H9 (cell line): ENCODE measurements at regions not wholly inside any gene's neighbourhood (a gene's known extent, or its start where the extent isn't known, plus 50 kb on each side); places are given as distances from the start of the nearest gene placed in this dataset.

ENCODE experiments used
- DNase-seq: peaks from one replicate; pipeline ENCODE4 v3.0.0-alpha.2; 2017
- H2AFZ ChIP-seq: one replicate; pipeline ENCODE4 v1.6.1; 2013; ENCODE audit warnings: mild to moderate bottlenecking, low read length, control low read depth, moderate library complexity
- H2AK5ac ChIP-seq: 2 replicates; pipeline ENCODE4 v1.6.1; 2013; ENCODE audit warnings: low read length, control low read depth, mixed read lengths; ENCODE audit not compliant: insufficient read length
- H2BK120ac ChIP-seq: one replicate; pipeline ENCODE4 v1.6.1; 2013; ENCODE audit warnings: low read depth, mild to moderate bottlenecking, low read length, control low read depth, inconsistent platforms; ENCODE audit not compliant: poor library complexity, severe bottlenecking
- H2BK12ac ChIP-seq: 2 replicates; pipeline ENCODE4 v1.6.1; 2013; ENCODE audit warnings: low read length, control low read depth, mixed read lengths, low read depth; ENCODE audit not compliant: insufficient read length
- H2BK15ac ChIP-seq: 2 replicates; pipeline ENCODE4 v1.6.1; 2013; ENCODE audit warnings: low read depth, low read length, control low read depth
- H2BK20ac ChIP-seq: one replicate; pipeline ENCODE4 v1.6.1; 2013; ENCODE audit warnings: low read depth, mild to moderate bottlenecking, low read length, control low read depth, inconsistent platforms; ENCODE audit not compliant: poor library complexity, severe bottlenecking
- H2BK5ac ChIP-seq: 2 replicates; pipeline ENCODE4 v1.6.1; 2013; ENCODE audit warnings: low read length, control low read depth, mixed read lengths; ENCODE audit not compliant: insufficient read length
- H3K14ac ChIP-seq: 2 replicates; pipeline ENCODE4 v1.6.1; 2013; ENCODE audit warnings: low read length, control low read depth; ENCODE audit not compliant: insufficient read depth
- H3K18ac ChIP-seq: 2 replicates; pipeline ENCODE4 v1.6.1; 2013; ENCODE audit warnings: low read depth, mild to moderate bottlenecking, mixed read lengths, low read length, control low read depth; ENCODE audit not compliant: insufficient read length
- H3K23ac ChIP-seq: 2 replicates; pipeline ENCODE4 v1.6.1; 2013; ENCODE audit warnings: low read length, control low read depth, mixed read lengths, low read depth; ENCODE audit not compliant: insufficient read length
- H3K23me2 ChIP-seq: 2 replicates; pipeline ENCODE4 v1.6.1; 2013; ENCODE audit warnings: low read depth, mild to moderate bottlenecking, mixed read lengths, low read length, control low read depth; ENCODE audit not compliant: insufficient read length, poor library complexity, severe bottlenecking
- H3K27ac ChIP-seq: 2 replicates; pipeline ENCODE4 v1.5.1; 2013; ENCODE audit warnings: low read length, control low read depth, mixed read lengths, low read depth; ENCODE audit not compliant: insufficient read length
- H3K27me3 ChIP-seq: 2 replicates; pipeline ENCODE4 v1.6.1; 2013; ENCODE audit warnings: low read length, control low read depth, inconsistent platforms; ENCODE audit not compliant: insufficient read depth
- H3K4ac ChIP-seq: 2 replicates; pipeline ENCODE4 v1.6.1; 2013; ENCODE audit warnings: low read depth, mild to moderate bottlenecking, control low read depth, inconsistent platforms, low read length, moderate library complexity
- H3K4me1 ChIP-seq: 2 replicates; pipeline ENCODE4 v1.6.1; 2013; ENCODE audit warnings: low read length, control low read depth, inconsistent platforms; ENCODE audit not compliant: insufficient read depth
- H3K4me2 ChIP-seq: 2 replicates; pipeline ENCODE4 v1.6.1; 2013; ENCODE audit warnings: low read length, control low read depth, mixed read lengths; ENCODE audit not compliant: insufficient read length, insufficient read depth
- H3K56ac ChIP-seq: 2 replicates; pipeline ENCODE4 v1.6.1; 2013; ENCODE audit warnings: low read depth, mild to moderate bottlenecking, mixed read lengths, low read length, control low read depth; ENCODE audit not compliant: insufficient read length
- H3K79me1 ChIP-seq: 2 replicates; pipeline ENCODE4 v1.6.1; 2013; ENCODE audit warnings: low read depth, mild to moderate bottlenecking, moderate library complexity, low read length, control low read depth, inconsistent platforms; ENCODE audit not compliant: insufficient read depth, poor library complexity, severe bottlenecking
- H3K79me2 ChIP-seq: 2 replicates; pipeline ENCODE4 v1.6.1; 2013; ENCODE audit warnings: low read length, control low read depth, inconsistent platforms; ENCODE audit not compliant: insufficient read depth
- H3K9ac ChIP-seq: 2 replicates; pipeline ENCODE4 v1.6.1; 2013; ENCODE audit warnings: low read length, control low read depth, mixed read lengths; ENCODE audit not compliant: insufficient read length; ENCODE audit errors: extremely low read depth
- H3K9me3 ChIP-seq: one replicate; pipeline ENCODE4 v1.6.1; 2013; ENCODE audit warnings: low read depth, low read length, inconsistent platforms; ENCODE audit not compliant: control insufficient read depth
- H3T11ph ChIP-seq: one replicate; pipeline ENCODE4 v1.6.1; 2013; ENCODE audit warnings: mild to moderate bottlenecking, low read length, control low read depth, inconsistent platforms
- H4K20me1 ChIP-seq: one replicate; pipeline ENCODE4 v1.6.1; 2013; ENCODE audit not compliant: control insufficient read depth, insufficient read length, insufficient read depth
- H4K5ac ChIP-seq: 2 replicates; pipeline ENCODE4 v1.6.1; 2013; ENCODE audit warnings: low read depth, mild to moderate bottlenecking, mixed read lengths, low read length, control low read depth; ENCODE audit not compliant: insufficient read length
- H4K8ac ChIP-seq: replicated peaks from 2 replicates; pipeline ENCODE4 v1.6.1; 2013; ENCODE audit warnings: low read length, control low read depth, mixed read lengths, low read depth; ENCODE audit not compliant: insufficient read length
- H4K91ac ChIP-seq: 2 replicates; pipeline ENCODE4 v1.6.1; 2013; ENCODE audit warnings: low read depth, mild to moderate bottlenecking, moderate library complexity, mixed read lengths, low read length, control low read depth; ENCODE audit not compliant: insufficient read length
- H3K27ac Mint-ChIP-seq, 3 experiments: 2 replicates in 2 of 3; 3 replicates in 1 of 3; pipeline ENCODE4 v1.8.0; 2020 to 2021; ENCODE audit warnings: mixed read lengths in 3 of 3, mild to moderate bottlenecking in 1 of 3, moderate library complexity in 1 of 3
- H3K27me3 Mint-ChIP-seq: 2 replicates; pipeline ENCODE4 v1.8.0; 2021; ENCODE audit warnings: low read depth, mild to moderate bottlenecking, moderate library complexity, mixed read lengths
- H3K36me3 Mint-ChIP-seq, 3 experiments: 2 replicates in 2 of 3; 3 replicates in 1 of 3; pipeline ENCODE4 v1.8.0; 2020 to 2021; ENCODE audit warnings: low read depth in 3 of 3, mixed read lengths in 3 of 3; ENCODE audit not compliant: insufficient read depth in 1 of 3
- H3K4me1 Mint-ChIP-seq, 2 experiments: 2 replicates each; pipeline ENCODE4 v1.8.0; 2020; ENCODE audit warnings: mixed read lengths in 2 of 2
- H3K4me3 Mint-ChIP-seq, 2 experiments: 2 replicates in 1 of 2; 3 replicates in 1 of 2; pipeline ENCODE4 v1.8.0; 2020 to 2021; ENCODE audit warnings: mild to moderate bottlenecking in 2 of 2, mixed read lengths in 2 of 2, moderate library complexity in 1 of 2
- H3K9me3 Mint-ChIP-seq, 2 experiments: 2 replicates in 1 of 2; 3 replicates in 1 of 2; pipeline ENCODE4 v1.8.0; 2020; ENCODE audit warnings: mild to moderate bottlenecking in 2 of 2, mixed read lengths in 2 of 2, moderate library complexity in 1 of 2
- CTCF ChIP-seq: fragments of 200-600 bp; sonication (generic); conservative IDR thresholded peaks from 3 replicates; pipeline ENCODE4 v1.8.0; 2021; ENCODE audit warnings: antibody characterized with exemption, mild to moderate bottlenecking
- WGBS: extraction: QIAGEN DNeasy Blood & Tissue Kit; methylation state at CpG from one replicate; pipeline ENCODE4 v1.1.7; 2013; ENCODE audit warnings: missing lambda C conversion rate, low lambda C conversion rate, mixed read lengths; ENCODE audit not compliant: insufficient read length; ENCODE audit errors: extremely low coverage; 5-methylcytosine and 5-hydroxymethylcytosine counted together

GRCh38 chr16:8511464-8511863 is 78.8 kb downstream of the TMEM114 start:
- no peaks in the 10 kb centered on the region; a peak in 2 of 5 replicates for H3K9me3 Mint-ChIP-seq

More at GRCh38 chr16:8511464-8511863, 78.8 kb downstream of the TMEM114 start:
- Mint-ChIP-seq H3K4me3 (no peak overlapping the region), H3K27me3 (peaks cover 88% of the 10 kb centered on the region), H3K36me3 (no peaks in the 10 kb centered on the region), H3K27ac (no peak overlapping the region), H3K4me1 (no peaks in the 10 kb centered on the region)
- Histone ChIP-seq H2AFZ (no peak overlapping the region), H2AK5ac (no peak overlapping the region), H4K91ac (no peak overlapping the region), H3K23me2 (no peaks in the 10 kb centered on the region), H4K20me1 (no peaks in the 10 kb centered on the region), H3K14ac (no peak overlapping the region), H3K79me2 (no peaks in the 10 kb centered on the region), H3K27me3 (peaks cover 5% of the 10 kb centered on the region; the same call in 1 of the 2 replicates), H3K9ac (no peak overlapping the region), H3K79me1 (no peaks in the 10 kb centered on the region), H3K4me2 (no peak overlapping the region), H2BK120ac (no peak overlapping the region), H3K56ac (no peak overlapping the region), H3K4me1 (no peaks in the 10 kb centered on the region), H3K4ac (no peak overlapping the region), H3K18ac (no peak overlapping the region), H2BK12ac (no peak overlapping the region), H4K5ac (no peak overlapping the region), H3K27ac (no peak overlapping the region), H2BK5ac (no peak overlapping the region), H2BK15ac (no peak overlapping the region), H2BK20ac (no peak overlapping the region), H3K23ac (no peak overlapping the region), H3K9me3 (no peaks in the 10 kb centered on the region), H4K8ac (no peak overlapping the region), H3T11ph (no peak overlapping the region)
- no peak for DNase-seq
- WGBS: no CpG with 5 or more reads among the region's 4 CpGs
- TF ChIP-seq CTCF: no peak
